ENCODE measurements at regions not wholly inside any gene's neighbourhood (a gene's known extent, or its start where the extent isn't known, plus 50 kb on each side); places are given as distances from the start of the nearest gene placed in this dataset.
"Not testable (repeated sequence)": the region's sequence is repeated elsewhere in the genome, so short reads cannot be mapped to it uniquely, and the experiment has no call there.

GRCh38 chrX:536616-537015 is 94.0 kb upstream of the SHOX start:
- Histone ChIP-seq H3K9me3 (no peaks in the 10 kb centered on the region), H3K27ac (ENCODE audit: low read length) (no peak overlapping the region), H3K27me3 (replicated peaks in 1 of 2; ENCODE audit: control insufficient read depth in 2 of 2, extremely low read depth in 1 of 2, insufficient read depth in 2 of 2, low read length in 1 of 2) (peaks cover 0 to 3% of the 10 kb centered on the region in 2 experiments), H3K4me1 (ENCODE audit: control insufficient read depth in 1 of 2, extremely low read depth in 1 of 2, insufficient read depth in 2 of 2, low read length in 2 of 2) (no peaks in the 10 kb centered on the region), H3K36me3 (ENCODE audit: control insufficient read depth in 2 of 2, extremely low read depth in 1 of 2, insufficient read depth in 1 of 2, low read length in 1 of 2) (no peaks in the 10 kb centered on the region), H3K4me3 (ENCODE audit: control insufficient read depth in 1 of 2, extremely low read depth in 1 of 2, low read length in 1 of 2) (no peak overlapping the region)
- Mint-ChIP-seq H3K27me3 (peaks cover 0 to 6% of the 10 kb centered on the region in 2 donors), H3K9me3 (peaks cover 2 to 7% (median 5%) of the 10 kb centered on the region in 3 donors), H3K27ac (no peak overlapping the region), H3K4me3 (no peak overlapping the region), H3K36me3 (no peaks in the 10 kb centered on the region), H3K4me1 (no peaks in the 10 kb centered on the region)
- ChIA-PET CTCF (no interaction called here), POLR2A (no interaction called here)
- no peak for DNase-seq
- 92% methylated on average over 14 of the region's 19 CpGs for whole genome bisulfite sequencing (ENCODE audit: insufficient coverage)
- ATAC-seq (replicated peaks in 1 of 4) = no peak

- Mint-ChIP-seq H3K27ac (no peak overlapping the region), H3K4me1 (no peaks in the 10 kb centered on the region), H3K27me3 (peaks cover 0 to 6% of the 10 kb centered on the region in 2 donors), H3K36me3 (no peaks in the 10 kb centered on the region), H3K4me3 (no peak overlapping the region), H3K9me3 (peaks cover 5 to 9% (median 7%) of the 10 kb centered on the region in 3 donors)
- no peaks in the 10 kb centered on the region for H3K9me3 ChIP-seq
- H3K36me3 ChIP-seq (ENCODE audit: control insufficient read depth in 2 of 2, extremely low read depth in 1 of 2, insufficient read depth in 1 of 2, low read length in 1 of 2) = no peaks in the 10 kb centered on the region
- no peaks in the 10 kb centered on the region for H3K27me3 ChIP-seq (replicated peaks in 1 of 2; ENCODE audit: control insufficient read depth in 2 of 2, extremely low read depth in 1 of 2, insufficient read depth in 2 of 2, low read length in 1 of 2)
- ChIA-PET CTCF (no interaction called here), POLR2A (no interaction called here)
- no peak overlapping the region for H3K27ac ChIP-seq (ENCODE audit: low read length)
- ATAC-seq (replicated peaks in 1 of 4) (no peak), DNase-seq (no peak)
- no peaks in the 10 kb centered on the region for H3K4me1 ChIP-seq (ENCODE audit: control insufficient read depth in 1 of 2, extremely low read depth in 1 of 2, insufficient read depth in 2 of 2, low read length in 2 of 2)
- H3K4me3 ChIP-seq (ENCODE audit: control insufficient read depth in 1 of 2, extremely low read depth in 1 of 2, low read length in 1 of 2) = no peak overlapping the region
- 89% methylated on average over 18 of the region's 18 CpGs for WGBS (ENCODE audit: insufficient coverage)
Observed at GRCh38 chrX:537151-537550, 93.4 kb upstream of the SHOX start.

GRCh38 chrX:538311-538710 is 92.3 kb upstream of the SHOX start:
- H3K27me3 ChIP-seq (replicated peaks in 1 of 2; ENCODE audit: control insufficient read depth in 2 of 2, extremely low read depth in 1 of 2, insufficient read depth in 2 of 2, low read length in 1 of 2) = no peaks in the 10 kb centered on the region
- ChIA-PET CTCF (no interaction called here), POLR2A (no interaction called here)
- WGBS (ENCODE audit: insufficient coverage) = 89% methylated on average over 8 of the region's 11 CpGs
- H3K36me3 ChIP-seq (ENCODE audit: control insufficient read depth in 2 of 2, extremely low read depth in 1 of 2, insufficient read depth in 1 of 2, low read length in 1 of 2) = no peaks in the 10 kb centered on the region
- no peak overlapping the region for H3K27ac ChIP-seq (ENCODE audit: low read length)
- Mint-ChIP-seq H3K36me3 (no peaks in the 10 kb centered on the region), H3K27ac (no peak overlapping the region), H3K4me1 (no peaks in the 10 kb centered on the region), H3K27me3 (peaks cover 0 to 6% of the 10 kb centered on the region in 2 donors), H3K9me3 (peaks cover 5 to 9% (median 7%) of the 10 kb centered on the region in 3 donors), H3K4me3 (no peak overlapping the region)
- H3K4me1 ChIP-seq (ENCODE audit: control insufficient read depth in 1 of 2, extremely low read depth in 1 of 2, insufficient read depth in 2 of 2, low read length in 2 of 2) = no peaks in the 10 kb centered on the region
- no peak for ATAC-seq (replicated peaks in 1 of 4)
- no peak overlapping the region for H3K4me3 ChIP-seq (ENCODE audit: control insufficient read depth in 1 of 2, extremely low read depth in 1 of 2, low read length in 1 of 2)
- H3K9me3 ChIP-seq = no peaks in the 10 kb centered on the region
- DNase-seq = no peak

- H3K36me3 Mint-ChIP-seq; H3K36me3 ChIP-seq (ENCODE audit: control insufficient read depth in 2 of 2, extremely low read depth in 1 of 2, insufficient read depth in 1 of 2, low read length in 1 of 2); H3K4me3 ChIP-seq (ENCODE audit: control insufficient read depth in 1 of 2, extremely low read depth in 1 of 2, low read length in 1 of 2); H3K27me3 ChIP-seq (replicated peaks in 1 of 2; ENCODE audit: control insufficient read depth in 2 of 2, extremely low read depth in 1 of 2, insufficient read depth in 2 of 2, low read length in 1 of 2); H3K9me3 Mint-ChIP-seq; H3K27ac Mint-ChIP-seq; DNase-seq; ATAC-seq (replicated peaks in 1 of 4); H3K4me1 Mint-ChIP-seq; CTCF ChIA-PET; H3K9me3 ChIP-seq; H3K4me1 ChIP-seq (ENCODE audit: control insufficient read depth in 1 of 2, extremely low read depth in 1 of 2, insufficient read depth in 2 of 2, low read length in 2 of 2); H3K4me3 Mint-ChIP-seq; POLR2A ChIA-PET; H3K27me3 Mint-ChIP-seq; H3K27ac ChIP-seq (ENCODE audit: low read length): not testable (repeated sequence)
- 100% methylated on average over 1 of the region's 10 CpGs for WGBS (ENCODE audit: insufficient coverage)
Observed at GRCh38 chrX:541006-541405, 89.6 kb upstream of the SHOX start.

GRCh38 chrX:542179-542578 is 88.4 kb upstream of the SHOX start:
- 95% methylated on average over 4 of the region's 9 CpGs for WGBS (ENCODE audit: insufficient coverage)
- no peak overlapping the region for H3K4me3 Mint-ChIP-seq

GRCh38 chrX:545452-545885 is 85.1 kb upstream of the SHOX start:
- CTCF ChIA-PET = no interaction called here
- H3K36me3 ChIP-seq (ENCODE audit: control insufficient read depth in 2 of 2, extremely low read depth in 1 of 2, insufficient read depth in 1 of 2, low read length in 1 of 2) = no peaks in the 10 kb centered on the region
- Mint-ChIP-seq H3K27ac (no peak overlapping the region), H3K27me3 (no peaks in the 10 kb centered on the region), H3K36me3 (no peaks in the 10 kb centered on the region), H3K4me1 (no peaks in the 10 kb centered on the region), H3K4me3 (no peak overlapping the region), H3K9me3 (peaks cover 8 to 26% (median 23%) of the 10 kb centered on the region in 3 donors)
- H3K9me3 ChIP-seq = no peaks in the 10 kb centered on the region
- no peaks in the 10 kb centered on the region for H3K27me3 ChIP-seq (replicated peaks in 1 of 2; ENCODE audit: control insufficient read depth in 2 of 2, extremely low read depth in 1 of 2, insufficient read depth in 2 of 2, low read length in 1 of 2)
- WGBS (ENCODE audit: insufficient coverage) = 69% methylated on average over 15 of the region's 19 CpGs
- no peaks in the 10 kb centered on the region for H3K4me1 ChIP-seq (ENCODE audit: control insufficient read depth in 1 of 2, extremely low read depth in 1 of 2, insufficient read depth in 2 of 2, low read length in 2 of 2)
- H3K4me3 ChIP-seq (ENCODE audit: control insufficient read depth in 1 of 2, extremely low read depth in 1 of 2, low read length in 1 of 2) = no peak overlapping the region
- POLR2A ChIA-PET = no interaction called here
- ATAC-seq (replicated peaks in 1 of 4) (no peak), DNase-seq (no peak)
- no peak overlapping the region for H3K27ac ChIP-seq (ENCODE audit: low read length)

More at GRCh38 chrX:542179-542578, 88.4 kb upstream of the SHOX start:
- H3K4me1 Mint-ChIP-seq = no peaks in the 10 kb centered on the region
- no peaks in the 10 kb centered on the region for H3K27me3 Mint-ChIP-seq
- DNase-seq (no peak), ATAC-seq (replicated peaks in 1 of 4) (no peak)
- Histone ChIP-seq H3K4me1 (ENCODE audit: control insufficient read depth in 1 of 2, extremely low read depth in 1 of 2, insufficient read depth in 2 of 2, low read length in 2 of 2) (no peaks in the 10 kb centered on the region), H3K4me3 (ENCODE audit: control insufficient read depth in 1 of 2, extremely low read depth in 1 of 2, low read length in 1 of 2) (no peak overlapping the region), H3K36me3 (ENCODE audit: control insufficient read depth in 2 of 2, extremely low read depth in 1 of 2, insufficient read depth in 1 of 2, low read length in 1 of 2) (no peaks in the 10 kb centered on the region), H3K27ac (ENCODE audit: low read length) (no peak overlapping the region), H3K27me3 (replicated peaks in 1 of 2; ENCODE audit: control insufficient read depth in 2 of 2, extremely low read depth in 1 of 2, insufficient read depth in 2 of 2, low read length in 1 of 2) (no peaks in the 10 kb centered on the region), H3K9me3 (no peaks in the 10 kb centered on the region)
- peaks cover 5 to 14% (median 7%) of the 10 kb centered on the region in 3 donors for H3K9me3 Mint-ChIP-seq
- H3K36me3 Mint-ChIP-seq = no peaks in the 10 kb centered on the region
- CTCF ChIA-PET = no interaction called here
- H3K27ac Mint-ChIP-seq = no peak overlapping the region
- POLR2A ChIA-PET = no interaction called here

GRCh38 chrX:550514-550913 is 80.1 kb upstream of the SHOX start:
- H3K9me3 Mint-ChIP-seq = peaks cover 8 to 33% (median 29%) of the 10 kb centered on the region in 3 donors
- H3K4me3 ChIP-seq (ENCODE audit: control insufficient read depth in 1 of 2, extremely low read depth in 1 of 2, low read length in 1 of 2) = no peak overlapping the region
- no peak overlapping the region for H3K4me3 Mint-ChIP-seq
- POLR2A ChIA-PET = no interaction called here
- H3K27me3 ChIP-seq (replicated peaks in 1 of 2; ENCODE audit: control insufficient read depth in 2 of 2, extremely low read depth in 1 of 2, insufficient read depth in 2 of 2, low read length in 1 of 2) = peaks cover 0 to 4% of the 10 kb centered on the region in 2 experiments
- no peaks in the 10 kb centered on the region for H3K4me1 ChIP-seq (ENCODE audit: control insufficient read depth in 1 of 2, extremely low read depth in 1 of 2, insufficient read depth in 2 of 2, low read length in 2 of 2)
- WGBS (ENCODE audit: insufficient coverage) = 77% methylated on average over 1 of the region's 1 CpG
- no peak for DNase-seq
- H3K4me1 Mint-ChIP-seq = no peaks in the 10 kb centered on the region
- CTCF ChIA-PET = no interaction called here
- H3K27ac ChIP-seq (ENCODE audit: low read length) = no peak overlapping the region
- no peaks in the 10 kb centered on the region for H3K9me3 ChIP-seq
- no peaks in the 10 kb centered on the region for H3K36me3 ChIP-seq (ENCODE audit: control insufficient read depth in 2 of 2, extremely low read depth in 1 of 2, insufficient read depth in 1 of 2, low read length in 1 of 2)
- ATAC-seq (replicated peaks in 1 of 4) = no peak
- no peak overlapping the region for H3K27ac Mint-ChIP-seq
- peaks cover 0 to 4% of the 10 kb centered on the region in 2 donors for H3K27me3 Mint-ChIP-seq
- H3K36me3 Mint-ChIP-seq = no peaks in the 10 kb centered on the region

All from T-cell (primary cell).